BJ (cell line): ENCODE measurements at regions not wholly inside any gene's neighbourhood (a gene's known extent, or its start where the extent isn't known, plus 50 kb on each side); places are given as distances from the start of the nearest gene placed in this dataset.

Source experiments
- CTCF ChIA-PET: fragments of 350-600 bp; formaldehyde crosslinking; extraction: SDS; loops from one replicate; lab custom pipeline; 2021; ENCODE audit warnings: antibody characterized with exemption, inconsistent platforms; lab: Yijun Ruan, JAX
- POLR2A ChIA-PET: fragments of 300-600 bp; sonication (Branson Sonifier 250); formaldehyde crosslinking; extraction: SDS; loops from one replicate; lab custom pipeline; 2021; ENCODE audit warnings: antibody characterized with exemption; lab: Charles Lee
- DNase-seq: peaks from one replicate; pipeline ENCODE4 v3.0.0-alpha.2; 2011; ENCODE audit warnings: low read depth
- H3K27me3 ChIP-seq: 2 replicates; pipeline ENCODE4 v1.6.0; 2011; ENCODE audit warnings: low read length; ENCODE audit not compliant: control insufficient read depth, insufficient read depth
- H3K36me3 ChIP-seq: 2 replicates; pipeline ENCODE4 v1.5.1; 2011; ENCODE audit warnings: low read length; ENCODE audit not compliant: control insufficient read depth, insufficient read depth
- H3K4me3 ChIP-seq: 2 replicates; pipeline ENCODE4 v1.5.1; 2011; ENCODE audit warnings: low read depth, mild to moderate bottlenecking, control low read depth, low read length
- TF ChIP-seq, protein P1 (sequence below): IDR thresholded peaks from 2 replicates; pipeline ENCODE4 v1.5.1; 2011; ENCODE audit warnings: low read depth, mild to moderate bottlenecking, control low read depth, inconsistent platforms, low read length, moderate library complexity; ENCODE audit not compliant: insufficient read depth

GRCh38 chr17:77769762-77770161, 188.7 kb upstream of the TNRC6C start:
- POLR2A ChIA-PET: no interaction called here
- TF ChIP-seq, protein P1, sequence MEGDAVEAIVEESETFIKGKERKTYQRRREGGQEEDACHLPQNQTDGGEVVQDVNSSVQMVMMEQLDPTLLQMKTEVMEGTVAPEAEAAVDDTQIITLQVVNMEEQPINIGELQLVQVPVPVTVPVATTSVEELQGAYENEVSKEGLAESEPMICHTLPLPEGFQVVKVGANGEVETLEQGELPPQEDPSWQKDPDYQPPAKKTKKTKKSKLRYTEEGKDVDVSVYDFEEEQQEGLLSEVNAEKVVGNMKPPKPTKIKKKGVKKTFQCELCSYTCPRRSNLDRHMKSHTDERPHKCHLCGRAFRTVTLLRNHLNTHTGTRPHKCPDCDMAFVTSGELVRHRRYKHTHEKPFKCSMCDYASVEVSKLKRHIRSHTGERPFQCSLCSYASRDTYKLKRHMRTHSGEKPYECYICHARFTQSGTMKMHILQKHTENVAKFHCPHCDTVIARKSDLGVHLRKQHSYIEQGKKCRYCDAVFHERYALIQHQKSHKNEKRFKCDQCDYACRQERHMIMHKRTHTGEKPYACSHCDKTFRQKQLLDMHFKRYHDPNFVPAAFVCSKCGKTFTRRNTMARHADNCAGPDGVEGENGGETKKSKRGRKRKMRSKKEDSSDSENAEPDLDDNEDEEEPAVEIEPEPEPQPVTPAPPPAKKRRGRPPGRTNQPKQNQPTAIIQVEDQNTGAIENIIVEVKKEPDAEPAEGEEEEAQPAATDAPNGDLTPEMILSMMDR: no peak
- DNase-seq: no peak
- CTCF ChIA-PET: interaction anchor here (0.5 kb wide), 1 partner anchor 113 kb away, joined by 3 read pairs; no protein-coding TSS in a partner anchor
- Histone ChIP-seq H3K4me3 (no peak overlapping the region), H3K27me3 (no peaks in the 10 kb centered on the region), H3K36me3 (no peaks in the 10 kb centered on the region)

DNA sequence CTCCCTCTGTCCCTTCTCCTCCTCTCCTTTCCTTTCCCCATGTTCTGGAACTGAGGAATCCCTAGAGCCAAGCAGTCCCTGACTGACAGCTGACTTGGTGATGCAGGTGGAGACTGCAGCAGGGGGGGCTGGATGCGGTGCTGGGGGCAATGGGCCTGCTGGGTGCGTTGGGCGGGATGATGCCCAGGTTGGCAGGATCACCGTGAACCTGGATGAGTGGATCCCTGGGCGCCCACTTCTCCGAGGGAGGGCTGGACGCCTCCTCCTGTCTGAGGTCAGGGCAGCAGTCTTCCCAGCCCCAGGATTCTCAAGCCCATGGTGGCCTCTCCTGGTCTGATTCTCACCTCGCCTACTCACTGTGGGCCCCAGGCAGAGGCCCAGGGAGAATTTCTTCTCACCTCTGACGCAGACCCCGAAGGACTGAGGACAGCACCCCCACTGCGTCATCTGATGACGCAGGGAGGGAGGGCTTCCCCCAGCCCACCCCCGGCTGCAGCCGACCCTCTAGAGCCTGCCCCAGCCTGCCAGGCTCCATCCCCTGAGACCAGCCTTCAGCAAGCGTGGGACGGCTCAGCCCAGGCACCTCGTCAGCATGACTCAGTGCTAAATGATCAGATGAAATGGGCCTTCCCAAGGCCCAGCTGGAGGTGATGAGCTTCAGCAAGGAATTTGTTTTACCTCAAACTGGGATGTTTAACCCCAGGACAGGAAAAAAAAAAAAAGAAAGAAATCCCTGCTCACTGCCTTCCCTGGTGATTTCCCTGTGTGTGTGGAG, 188.0 kb upstream of the TNRC6C start:
- POLR2A ChIA-PET: interaction anchor here (0.7 kb wide), 1 partner anchor 12 kb away, joined by 6 read pairs; no protein-coding TSS in a partner anchor

GRCh38 chr17:77771145-77771544, 187.4 kb upstream of the TNRC6C start:
- DNase-seq: no peak
- Histone ChIP-seq H3K4me3 (no peak overlapping the region), H3K36me3 (no peaks in the 10 kb centered on the region), H3K27me3 (no peaks in the 10 kb centered on the region)
- TF ChIP-seq, protein P1: no peak
- POLR2A ChIA-PET: interaction anchor here (0.7 kb wide), 1 partner anchor 13 kb away, joined by 6 read pairs; no protein-coding TSS in a partner anchor
- CTCF ChIA-PET: no interaction called here

More for the DNA sequence above, 188.0 kb upstream of the TNRC6C start:
- TF ChIP-seq, protein P1: no peak
- DNase-seq: no peak
- no peaks in the 10 kb centered on the region for H3K27me3 ChIP-seq
- H3K36me3 ChIP-seq: no peaks in the 10 kb centered on the region
- no peak overlapping the region for H3K4me3 ChIP-seq
- CTCF ChIA-PET: interaction anchor here (0.5 kb wide), 1 partner anchor 112 kb away, joined by 3 read pairs; no protein-coding TSS in a partner anchor

DNA sequence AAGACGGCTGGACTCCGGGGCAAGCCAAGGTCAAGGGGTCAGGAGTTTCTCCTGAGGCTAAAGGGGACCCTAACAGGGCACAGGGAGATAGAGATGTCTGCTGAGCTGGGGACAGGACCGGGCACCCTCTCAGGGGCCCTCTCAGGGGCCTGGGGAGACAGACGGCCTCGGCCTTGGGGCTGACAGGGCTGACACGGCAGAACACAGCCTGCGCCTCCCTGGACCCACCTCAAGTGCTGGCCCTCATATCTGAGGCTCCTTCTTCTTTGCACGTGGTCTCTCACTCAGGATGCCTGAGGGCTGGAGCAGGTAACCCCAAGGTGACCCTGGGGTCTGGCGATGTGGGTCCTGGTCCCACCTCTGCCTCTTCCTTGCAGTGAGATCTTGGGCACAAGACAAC, 186.9 kb upstream of the TNRC6C start:
- TF ChIP-seq, protein P1: no peak
- Histone ChIP-seq H3K27me3 (no peaks in the 10 kb centered on the region), H3K36me3 (no peaks in the 10 kb centered on the region), H3K4me3 (no peak overlapping the region)
- no peak for DNase-seq
- ChIA-PET CTCF (interaction anchor here (1.0 kb wide), 1 partner anchor 242 kb away, joined by 3 read pairs; no protein-coding TSS in a partner anchor), POLR2A (no interaction called here)

DNA sequence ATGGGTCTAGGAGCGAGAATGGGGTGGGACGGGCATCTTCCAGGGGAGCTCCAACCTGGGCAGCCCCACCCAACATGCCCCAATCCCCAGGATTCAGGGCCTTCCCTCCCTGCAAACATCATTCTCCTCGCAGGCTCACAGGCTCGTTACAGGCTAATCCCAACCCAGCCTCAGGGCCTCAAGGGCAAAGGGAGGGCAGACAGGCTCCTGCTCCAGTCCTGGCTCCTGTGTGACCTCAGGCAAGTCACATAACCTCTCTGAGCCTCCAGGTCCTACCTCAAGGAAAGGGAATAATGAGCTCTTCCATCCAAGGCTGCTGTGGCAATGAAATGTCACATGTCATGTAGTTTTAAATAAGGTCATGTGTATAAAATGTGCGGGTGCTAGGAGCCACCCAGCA, 186.5 kb upstream of the TNRC6C start:
- Histone ChIP-seq H3K27me3 (no peaks in the 10 kb centered on the region), H3K4me3 (no peak overlapping the region), H3K36me3 (no peaks in the 10 kb centered on the region)
- TF ChIP-seq, protein P1: no peak
- POLR2A ChIA-PET: no interaction called here
- CTCF ChIA-PET: interaction anchor here (1.0 kb wide), 1 partner anchor 242 kb away, joined by 3 read pairs; no protein-coding TSS in a partner anchor
- no peak for DNase-seq
